SK-N-SH (cell line): ENCODE measurements at regions not wholly inside any gene's neighbourhood (a gene's known extent, or its start where the extent isn't known, plus 50 kb on each side); places are given as distances from the start of the nearest gene placed in this dataset.
A peak's percentile ranks its signal among the peaks of the same experiment; 100 is the strongest.

Experiments used
- CTCF ChIA-PET: fragments of 300-600, 350-600 bp; formaldehyde crosslinking; extraction: SDS; loops from one replicate; lab custom pipeline; 2021; lab: Yijun Ruan, JAX
- POLR2A ChIA-PET: fragments of 350-600 bp; sonication (Branson Sonifier 250); formaldehyde crosslinking; extraction: SDS; loops from one replicate; lab custom pipeline; 2020; ENCODE audit warnings: antibody characterized with exemption, inconsistent platforms; lab: Yijun Ruan, JAX
- DNase-seq: peaks from one replicate; pipeline ENCODE4 v3.0.0; 2012
- H2AFZ ChIP-seq: fragments of 200-600 bp; sonication (generic); 2 replicates; pipeline ENCODE4 v1.8.1; 2016; ENCODE audit warnings: antibody characterized with exemption, mild to moderate bottlenecking, low read depth
- H3F3A ChIP-seq: fragments of 200-600 bp; sonication (generic); replicated peaks from 2 replicates; pipeline ENCODE3; 2016; ENCODE audit warnings: antibody characterized with exemption, mild to moderate bottlenecking; ENCODE audit not compliant: insufficient read depth
- H3K27ac ChIP-seq, 2 experiments: fragments of 200-500 bp in 1 of 2; fragments of 200-600 bp in 1 of 2; sonication (Bioruptor generic) in 1 of 2; sonication (generic), shearing (Covaris generic) in 1 of 2; 2 replicates each; pipeline versions ENCODE4 v1.5.1 to v1.6.1; 2014 to 2016; ENCODE audit warnings: low read depth in 2 of 2, inconsistent platforms in 1 of 2, low read length in 1 of 2, mild to moderate bottlenecking in 1 of 2, mixed read lengths in 1 of 2
- H3K27me3 ChIP-seq: fragments of 200-600 bp; sonication (generic), shearing (Covaris generic); 2 replicates; pipeline ENCODE4 v1.6.1; 2016; ENCODE audit warnings: mixed run types; ENCODE audit not compliant: insufficient read depth
- H3K36me3 ChIP-seq, 2 experiments: fragments of 200-500 bp in 1 of 2; fragments of 200-600 bp in 1 of 2; sonication (Bioruptor generic) in 1 of 2; sonication (generic) in 1 of 2; replicated peaks in 1 of 2; 2 replicates each; pipeline versions ENCODE3 to v1.5.1; 2014 to 2016; ENCODE audit warnings: low read length in 1 of 2, mild to moderate bottlenecking in 1 of 2; ENCODE audit not compliant: insufficient read depth in 2 of 2, control insufficient read depth in 1 of 2
- H3K4me1 ChIP-seq, 2 experiments: fragments of 200-500 bp in 1 of 2; fragments of 200-600 bp in 1 of 2; sonication (Bioruptor generic) in 1 of 2; sonication (generic), shearing (Covaris generic) in 1 of 2; 2 replicates each; pipeline versions ENCODE4 v1.5.1 to v1.6.1; 2014 to 2016; ENCODE audit warnings: low read depth in 1 of 2, low read length in 1 of 2, mixed run types in 1 of 2; ENCODE audit not compliant: insufficient read depth in 2 of 2, control insufficient read depth in 1 of 2
- H3K4me2 ChIP-seq: fragments of 200-600 bp; sonication (generic), shearing (Covaris generic); 2 replicates; pipeline ENCODE4 v1.6.1; 2017; ENCODE audit warnings: mixed run types
- H3K4me3 ChIP-seq, 2 experiments: fragments of 200-500 bp in 1 of 2; fragments of 200-600 bp in 1 of 2; sonication (Bioruptor generic) in 1 of 2; sonication (generic), shearing (Covaris generic) in 1 of 2; 2 replicates each; pipeline versions ENCODE4 v1.5.1 to v1.8.1; 2014 to 2016; ENCODE audit warnings: low read depth in 2 of 2, inconsistent platforms in 1 of 2, low read length in 1 of 2, mild to moderate bottlenecking in 1 of 2, mixed read lengths in 1 of 2, moderate library complexity in 1 of 2
- H3K79me2 ChIP-seq: fragments of 200-600 bp; sonication (generic); 2 replicates; pipeline ENCODE4 v1.8.1; 2017; ENCODE audit warnings: mild to moderate bottlenecking; ENCODE audit not compliant: insufficient read depth
- H3K9ac ChIP-seq: fragments of 200-600 bp; sonication (generic); 2 replicates; pipeline ENCODE4 v1.6.1; 2017; ENCODE audit warnings: mixed run types
- H3K9me2 ChIP-seq: fragments of 200-600 bp; sonication (generic); 2 replicates; pipeline ENCODE4 v1.6.1; 2017; ENCODE audit warnings: mixed run types
- H3K9me3 ChIP-seq: fragments of 200-600 bp; sonication (generic); 2 replicates; pipeline ENCODE4 v1.6.1; 2017; ENCODE audit warnings: mixed run types, mild to moderate bottlenecking, moderate library complexity
- H4K20me1 ChIP-seq: fragments of 200-600 bp; sonication (generic); 2 replicates; pipeline ENCODE4 v1.6.1; 2017; ENCODE audit warnings: mild to moderate bottlenecking, mixed run types; ENCODE audit not compliant: insufficient read depth
- ELF1 ChIP-seq: IDR thresholded peaks from 2 replicates; pipeline ENCODE4 v1.4.0; 2012
- FOSL2 ChIP-seq: IDR thresholded peaks from 2 replicates; pipeline ENCODE4 v1.4.0; 2012; ENCODE audit warnings: low read depth, mild to moderate bottlenecking, moderate library complexity, borderline replicate concordance
- FOXJ3 ChIP-seq: sonication (generic); formaldehyde crosslinking; IDR thresholded peaks from 2 replicates; pipeline ENCODE4 v1.5.1; 2020; ENCODE audit warnings: mild to moderate bottlenecking, missing genetic modification reagents
- GABPA ChIP-seq: IDR thresholded peaks from 2 replicates; pipeline ENCODE4 v1.4.0; 2012; ENCODE audit warnings: low read depth, mild to moderate bottlenecking
- MEF2A ChIP-seq: IDR thresholded peaks from 2 replicates; pipeline ENCODE4 v1.4.0; 2012; ENCODE audit warnings: low read depth, borderline replicate concordance
- NFIC ChIP-seq: IDR thresholded peaks from 2 replicates; pipeline ENCODE4 v1.4.0; 2012; ENCODE audit warnings: borderline replicate concordance
- NRF1 ChIP-seq: IDR thresholded peaks from 2 replicates; pipeline ENCODE4 v1.6.1; 2012; ENCODE audit warnings: low read depth, mild to moderate bottlenecking, low read length
- RAD21 ChIP-seq: IDR thresholded peaks from 2 replicates; pipeline ENCODE4 v1.6.1; 2012; ENCODE audit warnings: mild to moderate bottlenecking, low read length
- RCOR1 ChIP-seq: fragments of 150-350 bp; IDR thresholded peaks from 2 replicates; pipeline ENCODE4 v1.6.1; 2017; ENCODE audit warnings: antibody characterized with exemption, low read length
- RFX5 ChIP-seq: IDR thresholded peaks from 2 replicates; pipeline ENCODE4 v1.6.1; 2012; ENCODE audit warnings: mild to moderate bottlenecking, improper control_type of control experiment, low read length
- USF1 ChIP-seq: IDR thresholded peaks from 2 replicates; pipeline ENCODE4 v1.4.0; 2012; ENCODE audit warnings: low read depth, borderline replicate concordance
- WGBS: methylation state at CpG from one replicate; pipeline ENCODE4 v1.1.6; 2017; ENCODE audit warnings: low lambda C conversion rate; 5-methylcytosine and 5-hydroxymethylcytosine counted together
- TF ChIP-seq, protein P1 (sequence below): IDR thresholded peaks from 2 replicates; pipeline ENCODE4 v1.6.1; 2012; ENCODE audit warnings: mild to moderate bottlenecking, low read depth, low read length, moderate library complexity
- TF ChIP-seq, protein P2 (sequence below): IDR thresholded peaks from 2 replicates; pipeline ENCODE4 v1.4.0; 2012; ENCODE audit warnings: low read depth, borderline replicate concordance
- TF ChIP-seq, protein P3 (sequence below): fragments of 150-350 bp; IDR thresholded peaks from 2 replicates; pipeline ENCODE4 v1.6.1; 2017; ENCODE audit warnings: antibody characterized with exemption, low read length, low read depth, borderline replicate concordance
- TF ChIP-seq, protein P4 (sequence below): IDR thresholded peaks from 2 replicates; pipeline ENCODE4 v1.4.0; 2012; ENCODE audit warnings: low read depth

GRCh38 chr1:208748387-208749165 lies 504.4 kb upstream of the PLXNA2 start:
- H3K79me2 ChIP-seq = no peaks in the 10 kb centered on the region
- no peak for DNase-seq
- H3K27me3 ChIP-seq = no peaks in the 10 kb centered on the region
- TF ChIP-seq ELF1 (no peak), FOXJ3 (CRISPR knock-in tag) (no peak), RCOR1 (no peak), RAD21 (no peak)
- TF ChIP-seq, protein P1, sequence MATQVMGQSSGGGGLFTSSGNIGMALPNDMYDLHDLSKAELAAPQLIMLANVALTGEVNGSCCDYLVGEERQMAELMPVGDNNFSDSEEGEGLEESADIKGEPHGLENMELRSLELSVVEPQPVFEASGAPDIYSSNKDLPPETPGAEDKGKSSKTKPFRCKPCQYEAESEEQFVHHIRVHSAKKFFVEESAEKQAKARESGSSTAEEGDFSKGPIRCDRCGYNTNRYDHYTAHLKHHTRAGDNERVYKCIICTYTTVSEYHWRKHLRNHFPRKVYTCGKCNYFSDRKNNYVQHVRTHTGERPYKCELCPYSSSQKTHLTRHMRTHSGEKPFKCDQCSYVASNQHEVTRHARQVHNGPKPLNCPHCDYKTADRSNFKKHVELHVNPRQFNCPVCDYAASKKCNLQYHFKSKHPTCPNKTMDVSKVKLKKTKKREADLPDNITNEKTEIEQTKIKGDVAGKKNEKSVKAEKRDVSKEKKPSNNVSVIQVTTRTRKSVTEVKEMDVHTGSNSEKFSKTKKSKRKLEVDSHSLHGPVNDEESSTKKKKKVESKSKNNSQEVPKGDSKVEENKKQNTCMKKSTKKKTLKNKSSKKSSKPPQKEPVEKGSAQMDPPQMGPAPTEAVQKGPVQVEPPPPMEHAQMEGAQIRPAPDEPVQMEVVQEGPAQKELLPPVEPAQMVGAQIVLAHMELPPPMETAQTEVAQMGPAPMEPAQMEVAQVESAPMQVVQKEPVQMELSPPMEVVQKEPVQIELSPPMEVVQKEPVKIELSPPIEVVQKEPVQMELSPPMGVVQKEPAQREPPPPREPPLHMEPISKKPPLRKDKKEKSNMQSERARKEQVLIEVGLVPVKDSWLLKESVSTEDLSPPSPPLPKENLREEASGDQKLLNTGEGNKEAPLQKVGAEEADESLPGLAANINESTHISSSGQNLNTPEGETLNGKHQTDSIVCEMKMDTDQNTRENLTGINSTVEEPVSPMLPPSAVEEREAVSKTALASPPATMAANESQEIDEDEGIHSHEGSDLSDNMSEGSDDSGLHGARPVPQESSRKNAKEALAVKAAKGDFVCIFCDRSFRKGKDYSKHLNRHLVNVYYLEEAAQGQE = no peak
- TF ChIP-seq, protein P2, sequence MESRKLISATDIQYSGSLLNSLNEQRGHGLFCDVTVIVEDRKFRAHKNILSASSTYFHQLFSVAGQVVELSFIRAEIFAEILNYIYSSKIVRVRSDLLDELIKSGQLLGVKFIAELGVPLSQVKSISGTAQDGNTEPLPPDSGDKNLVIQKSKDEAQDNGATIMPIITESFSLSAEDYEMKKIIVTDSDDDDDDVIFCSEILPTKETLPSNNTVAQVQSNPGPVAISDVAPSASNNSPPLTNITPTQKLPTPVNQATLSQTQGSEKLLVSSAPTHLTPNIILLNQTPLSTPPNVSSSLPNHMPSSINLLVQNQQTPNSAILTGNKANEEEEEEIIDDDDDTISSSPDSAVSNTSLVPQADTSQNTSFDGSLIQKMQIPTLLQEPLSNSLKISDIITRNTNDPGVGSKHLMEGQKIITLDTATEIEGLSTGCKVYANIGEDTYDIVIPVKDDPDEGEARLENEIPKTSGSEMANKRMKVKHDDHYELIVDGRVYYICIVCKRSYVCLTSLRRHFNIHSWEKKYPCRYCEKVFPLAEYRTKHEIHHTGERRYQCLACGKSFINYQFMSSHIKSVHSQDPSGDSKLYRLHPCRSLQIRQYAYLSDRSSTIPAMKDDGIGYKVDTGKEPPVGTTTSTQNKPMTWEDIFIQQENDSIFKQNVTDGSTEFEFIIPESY = no peak
- H3F3A ChIP-seq = no peaks in the 10 kb centered on the region
- peak overlapping the region; percentile 9 to 95; a peak in 3 of 4 replicates for H3K27ac ChIP-seq
- H2AFZ ChIP-seq = no peak overlapping the region
- ChIA-PET POLR2A (no interaction called here), CTCF (interaction anchor here (0.9 to 2.2 kb wide), 4 partner anchors 10 to 226 kb away, joined by 3 to 8 read pairs (median 4); no protein-coding TSS in a partner anchor)
- H3K9me3 ChIP-seq = no peaks in the 10 kb centered on the region
- no peaks in the 10 kb centered on the region for H3K9me2 ChIP-seq
- no peaks in the 10 kb centered on the region for H4K20me1 ChIP-seq
- H3K4me1 ChIP-seq = peaks cover 0 to 16% of the 10 kb centered on the region in 2 experiments; a peak in 2 of 4 replicates
- 61% methylated on average over 6 of the region's 6 CpGs for WGBS
- H3K4me3 ChIP-seq = no peak overlapping the region; a peak in 1 of 4 replicates
- H3K4me2 ChIP-seq = peak overlapping the region; percentile 54; the same call in 1 of the 2 replicates
- no peak overlapping the region for H3K9ac ChIP-seq
- no peaks in the 10 kb centered on the region for H3K36me3 ChIP-seq

DNA sequence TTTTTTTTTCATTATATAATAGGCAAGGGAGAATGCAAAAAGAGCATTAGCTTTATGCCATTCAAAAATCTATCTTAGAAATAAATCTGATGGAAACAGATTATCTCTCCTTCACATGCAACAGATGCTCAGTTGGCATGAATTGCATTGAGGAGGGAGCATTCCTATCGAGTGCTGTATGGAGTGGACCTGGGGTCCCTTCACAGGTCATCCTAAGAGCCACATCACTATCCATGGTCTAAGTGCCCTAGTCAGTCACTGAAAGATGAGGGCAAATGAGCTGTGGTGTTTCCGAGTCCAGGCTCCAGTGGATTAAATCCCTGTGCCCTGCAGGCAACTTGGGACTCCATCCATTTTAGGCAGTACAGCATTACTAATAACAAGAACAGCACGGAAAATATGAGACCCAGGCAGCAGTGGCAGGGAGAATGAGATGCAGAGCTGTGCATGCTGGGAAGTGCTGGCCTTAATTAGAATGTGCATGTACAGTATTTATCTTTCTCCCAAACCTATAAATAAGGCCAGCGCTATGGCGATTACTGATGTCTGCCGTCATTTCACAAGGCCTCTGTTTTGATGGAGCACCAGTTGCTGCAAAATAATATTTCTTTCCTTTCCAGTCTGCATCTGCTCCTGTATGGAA lies 512.3 kb upstream of the PLXNA2 start:
- Histone ChIP-seq H3K36me3 (no peaks in the 10 kb centered on the region), H3K4me3 (no peak overlapping the region), H3K9me2 (no peaks in the 10 kb centered on the region), H3K27ac (peak overlapping the region in 1 of 2 experiments; percentile 16; a peak in 1 of 4 replicates), H2AFZ (no peak overlapping the region), H3K4me1 (peaks cover 0 to 11% of the 10 kb centered on the region in 2 experiments; a peak in 1 of 4 replicates), H4K20me1 (no peaks in the 10 kb centered on the region), H3F3A (no peaks in the 10 kb centered on the region), H3K9me3 (no peaks in the 10 kb centered on the region), H3K27me3 (no peaks in the 10 kb centered on the region), H3K4me2 (no peak overlapping the region), H3K9ac (no peak overlapping the region), H3K79me2 (no peaks in the 10 kb centered on the region)
- ChIA-PET CTCF (interaction anchor here (1.4 kb wide), 1 partner anchor 9 kb away, joined by 3 read pairs; no protein-coding TSS in a partner anchor), POLR2A (no interaction called here)
- 56% methylated on average over 5 of the region's 6 CpGs for WGBS
- DNase-seq = peak; percentile 15
- TF ChIP-seq, protein P2 = no peak
- TF ChIP-seq MEF2A (no peak), RFX5 (no peak), USF1 (no peak), NRF1 (no peak), FOSL2 (no peak), GABPA (no peak), FOXJ3 (CRISPR knock-in tag) (no peak), NFIC (no peak)
- TF ChIP-seq, protein P3, sequence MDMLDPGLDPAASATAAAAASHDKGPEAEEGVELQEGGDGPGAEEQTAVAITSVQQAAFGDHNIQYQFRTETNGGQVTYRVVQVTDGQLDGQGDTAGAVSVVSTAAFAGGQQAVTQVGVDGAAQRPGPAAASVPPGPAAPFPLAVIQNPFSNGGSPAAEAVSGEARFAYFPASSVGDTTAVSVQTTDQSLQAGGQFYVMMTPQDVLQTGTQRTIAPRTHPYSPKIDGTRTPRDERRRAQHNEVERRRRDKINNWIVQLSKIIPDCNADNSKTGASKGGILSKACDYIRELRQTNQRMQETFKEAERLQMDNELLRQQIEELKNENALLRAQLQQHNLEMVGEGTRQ = no peak
- TF ChIP-seq, protein P4, sequence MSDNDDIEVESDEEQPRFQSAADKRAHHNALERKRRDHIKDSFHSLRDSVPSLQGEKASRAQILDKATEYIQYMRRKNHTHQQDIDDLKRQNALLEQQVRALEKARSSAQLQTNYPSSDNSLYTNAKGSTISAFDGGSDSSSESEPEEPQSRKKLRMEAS = no peak
